Progenitor cell of endocrine pancreas (in vitro differentiated cells): ENCODE measurements at regions not wholly inside any gene's neighbourhood (a gene's known extent, or its start where the extent isn't known, plus 50 kb on each side); places are given as distances from the start of the nearest gene placed in this dataset.

Experiments
- DNase-seq: peaks from one replicate; pipeline ENCODE4 v3.0.0; 2021; ENCODE audit warnings: low spot score; ENCODE audit not compliant: unreplicated experiment
- H3K27ac Mint-ChIP-seq: 2 replicates; pipeline ENCODE4 v1.8.0; 2021; ENCODE audit warnings: mild to moderate bottlenecking, moderate library complexity, mixed read lengths
- H3K27me3 Mint-ChIP-seq: 2 replicates; pipeline ENCODE4 v1.8.0; 2021; ENCODE audit warnings: mixed read lengths
- H3K36me3 Mint-ChIP-seq: 2 replicates; pipeline ENCODE4 v1.8.0; 2022; ENCODE audit warnings: mixed read lengths; ENCODE audit not compliant: insufficient read depth
- H3K4me1 Mint-ChIP-seq: 2 replicates; pipeline ENCODE4 v1.8.0; 2021; ENCODE audit warnings: low read depth, mixed read lengths
- H3K4me3 Mint-ChIP-seq: 2 replicates; pipeline ENCODE4 v1.8.0; 2021; ENCODE audit warnings: low read depth, mild to moderate bottlenecking, moderate library complexity, mixed read lengths
- H3K9me3 Mint-ChIP-seq: 2 replicates; pipeline ENCODE4 v1.8.0; 2021; ENCODE audit warnings: low read depth, mixed read lengths
- CTCF ChIP-seq: fragments of 200-600 bp; sonication (generic); IDR thresholded peaks from one replicate; pipeline ENCODE4 v1.5.0; 2021; ENCODE audit warnings: antibody characterized with exemption, mild to moderate bottlenecking; ENCODE audit not compliant: unreplicated experiment

DNA sequence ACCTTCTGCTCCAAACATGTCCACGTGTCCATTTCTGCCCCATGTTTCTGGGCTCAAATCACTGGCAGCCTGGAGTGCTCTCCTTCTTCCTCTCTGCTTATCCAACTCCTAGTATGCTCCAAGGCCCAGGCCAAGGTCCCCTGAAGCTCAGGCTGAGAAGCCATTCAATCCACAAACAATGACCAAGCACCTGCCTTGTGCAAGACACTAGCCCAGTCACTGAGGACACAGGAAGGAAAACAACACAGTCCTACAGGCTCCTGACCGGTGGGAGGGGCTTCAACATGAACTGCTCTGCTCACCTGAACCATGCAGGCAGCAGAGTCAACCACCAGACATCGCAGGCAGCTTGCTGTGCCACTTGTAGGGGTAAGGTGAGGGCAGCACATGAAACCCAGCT, 93.6 kb downstream of the RPL27A start:
- DNase-seq = no peak
- Mint-ChIP-seq H3K36me3 (peaks cover 7% of the 10 kb centered on the region), H3K27ac (peak overlapping the region; percentile 9), H3K4me3 (peak overlapping the region; percentile 20), H3K4me1 (peaks cover 17% of the 10 kb centered on the region), H3K9me3 (no peaks in the 10 kb centered on the region), H3K27me3 (no peaks in the 10 kb centered on the region)
- no peak for TF ChIP-seq CTCF

GRCh38 chr11:8777907-8778767, 95.5 kb downstream of the RPL27A start:
- no peak for DNase-seq
- no peak overlapping the region for H3K4me3 Mint-ChIP-seq

DNA sequence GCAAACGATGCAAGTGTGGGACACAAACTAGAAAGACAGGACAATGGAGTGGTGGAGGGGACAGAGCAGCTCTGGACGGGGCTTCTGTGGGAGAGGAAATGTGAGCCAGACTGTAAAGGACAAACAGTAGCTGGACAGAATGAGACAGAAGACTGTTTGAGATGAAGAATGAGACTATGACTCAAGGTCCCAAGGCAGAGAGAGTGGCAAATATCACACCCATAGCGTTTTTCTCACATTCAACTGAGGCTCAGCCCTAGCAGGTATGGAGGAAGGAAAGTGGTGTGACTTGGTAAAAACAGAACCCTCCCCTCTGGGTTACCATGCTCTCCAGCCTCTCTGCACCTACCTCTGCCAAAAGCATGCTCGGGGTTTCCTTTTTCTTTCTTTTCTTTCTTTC, 96.5 kb downstream of the RPL27A start:
- Mint-ChIP-seq H3K4me3 (no peak overlapping the region), H3K36me3 (peaks cover 5% of the 10 kb centered on the region), H3K4me1 (peaks cover 18% of the 10 kb centered on the region), H3K27ac (peak overlapping the region; percentile 59), H3K27me3 (no peaks in the 10 kb centered on the region), H3K9me3 (no peaks in the 10 kb centered on the region)
- DNase-seq = no peak
- no peak for TF ChIP-seq CTCF

More at GRCh38 chr11:8777907-8778767, 95.5 kb downstream of the RPL27A start:
- Mint-ChIP-seq H3K27me3 (no peaks in the 10 kb centered on the region), H3K9me3 (no peaks in the 10 kb centered on the region), H3K4me1 (peaks cover 17% of the 10 kb centered on the region), H3K36me3 (peaks cover 7% of the 10 kb centered on the region), H3K27ac (peak overlapping the region; percentile 59)
- no peak for TF ChIP-seq CTCF

GRCh38 chr11:8779732-8780131, 97.1 kb downstream of the RPL27A start:
- DNase-seq = no peak
- no peak for TF ChIP-seq CTCF
- Mint-ChIP-seq H3K27ac (no peak overlapping the region), H3K4me3 (no peak overlapping the region), H3K9me3 (no peaks in the 10 kb centered on the region), H3K27me3 (no peaks in the 10 kb centered on the region), H3K4me1 (peaks cover 18% of the 10 kb centered on the region), H3K36me3 (peaks cover 5% of the 10 kb centered on the region)

DNA sequence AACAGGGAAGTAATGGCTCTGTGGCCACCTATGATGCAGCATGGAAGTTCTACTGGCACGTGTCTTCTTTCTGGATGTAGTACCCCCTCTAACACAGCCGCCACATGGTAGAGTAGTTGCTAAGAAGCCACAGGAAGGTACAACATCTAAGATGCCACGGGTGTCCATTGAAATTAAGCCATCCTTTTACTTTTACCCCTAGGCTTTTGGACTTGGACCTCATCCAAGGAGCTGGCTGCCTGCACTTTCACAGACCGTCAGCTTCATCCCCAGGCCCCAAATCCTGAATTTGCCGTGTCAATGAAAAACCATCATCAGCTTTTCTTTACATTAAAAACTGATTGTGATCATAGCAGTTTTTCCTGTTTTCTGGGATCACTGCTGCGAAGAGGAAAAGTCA, 102.4 kb downstream of the RPL27A start:
- Mint-ChIP-seq H3K36me3 (peaks cover 3% of the 10 kb centered on the region), H3K4me1 (peaks cover 7% of the 10 kb centered on the region), H3K27me3 (no peaks in the 10 kb centered on the region), H3K9me3 (no peaks in the 10 kb centered on the region), H3K4me3 (no peak overlapping the region), H3K27ac (no peak overlapping the region)
- no peak for TF ChIP-seq CTCF
- no peak for DNase-seq
